GM13977 (cell line): ENCODE measurements at regions not wholly inside any gene's neighbourhood (a gene's known extent, or its start where the extent isn't known, plus 50 kb on each side); places are given as distances from the start of the nearest gene placed in this dataset.

ENCODE experiments used
- DNase-seq: peaks from one replicate; pipeline ENCODE4 v3.0.0; 2012; ENCODE audit warnings: low spot score
- CTCF ChIP-seq: IDR thresholded peaks from 2 replicates; pipeline ENCODE4 v1.5.1; 2012; ENCODE audit warnings: mild to moderate bottlenecking, control low read depth; ENCODE audit not compliant: insufficient read depth; ENCODE audit errors: extremely low read depth, missing control alignments
- in situ Hi-C: fragments of 300-500 bp; cut with MboI; formaldehyde crosslinking; loops from one replicate; pipeline ENCODE4 v1.12.0; 2022; ENCODE audit warnings: low sequenced_read_pairs, low pct_unique_long_range_greater_than_20kb, mixed read lengths, inconsistent platforms; ENCODE audit not compliant: unreplicated experiment

GRCh38 chr2:175454953-175455389, 273.5 kb upstream of the ATP5MC3 start:
- TF ChIP-seq CTCF: no peak
- in situ Hi-C loops: no loop called here
- no peak for DNase-seq

- TF ChIP-seq CTCF: no peak
- no peak for DNase-seq
- in situ Hi-C loops: no loop called here
Measured at GRCh38 chr2:175450029-175450760, 268.7 kb upstream of the ATP5MC3 start.

GRCh38 chr2:175449616-175450015, 268.1 kb upstream of the ATP5MC3 start:
- TF ChIP-seq CTCF: no peak
- in situ Hi-C loops: no loop called here
- DNase-seq: no peak

- no peak for TF ChIP-seq CTCF
- no peak for DNase-seq
- in situ Hi-C loops: no loop called here
Measured at GRCh38 chr2:175446201-175446600, 264.7 kb upstream of the ATP5MC3 start.

GRCh38 chr2:175445281-175445680, 263.8 kb upstream of the ATP5MC3 start:
- no peak for DNase-seq
- TF ChIP-seq CTCF: no peak
- in situ Hi-C loops: no loop called here

- in situ Hi-C loops: no loop called here
- no peak for TF ChIP-seq CTCF
- DNase-seq: no peak
Measured at GRCh38 chr2:175442441-175442840, 260.9 kb upstream of the ATP5MC3 start.

GRCh38 chr2:175441181-175441761, 259.8 kb upstream of the ATP5MC3 start:
- no peak for DNase-seq
- TF ChIP-seq CTCF: no peak
- in situ Hi-C loops: no loop called here
